ENCODE measurements at regions not wholly inside any gene's neighbourhood (a gene's known extent, or its start where the extent isn't known, plus 50 kb on each side); places are given as distances from the start of the nearest gene placed in this dataset.

DNA sequence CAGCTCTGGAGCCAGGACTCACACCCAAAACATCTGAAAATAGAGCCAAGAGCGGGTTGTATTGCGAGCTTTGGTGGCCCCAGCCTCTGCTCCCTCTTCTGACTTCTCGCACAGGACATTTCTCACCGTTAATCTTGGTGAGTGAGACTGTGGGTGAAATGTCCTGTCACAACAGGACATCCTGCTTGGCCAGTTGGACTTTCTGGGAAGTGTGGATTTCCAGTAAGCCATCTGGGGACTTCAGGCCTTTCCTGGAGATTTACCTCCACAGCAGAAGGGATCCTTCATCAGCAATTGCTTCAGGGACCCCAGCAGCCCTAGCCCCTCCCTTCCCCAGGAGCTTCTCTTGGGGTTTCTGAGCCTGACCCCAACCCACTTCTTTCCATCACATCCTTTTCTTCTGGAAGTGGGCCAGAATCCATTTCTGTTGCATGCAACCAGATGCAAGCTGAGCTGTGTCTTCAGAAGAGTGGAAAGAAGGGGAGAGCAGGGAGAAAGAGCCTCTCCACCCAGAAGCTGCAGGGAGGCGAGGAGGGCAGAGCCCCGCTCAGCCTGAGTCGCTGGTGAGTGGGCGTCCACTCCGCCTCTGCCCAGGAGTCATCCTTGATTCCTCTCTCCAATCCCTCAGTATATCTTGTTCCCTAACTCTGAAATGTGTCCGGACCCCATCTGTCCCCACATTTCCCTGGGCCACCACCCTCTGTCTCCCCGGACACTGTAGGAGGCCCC, 50.3 kb upstream of the GADD45G start:
- ChIA-PET CTCF (no interaction called here), POLR2A (no interaction called here)
- DNase-seq (ENCODE audit: extremely low spot score) = no peak
- TF ChIP-seq LEF1 (IDR thresholded peaks at IDR 0.05; ENCODE audit: borderline replicate concordance) (no peak), CTBP1 (IDR thresholded peaks at IDR 0.05; ENCODE audit: borderline replicate concordance) (no peak), NFRKB (IDR thresholded peaks at IDR 0.05) (no peak), FOXM1 (IDR thresholded peaks at IDR 0.05; ENCODE audit: borderline replicate concordance) (no peak), ZNF384 (IDR thresholded peaks at IDR 0.05) (no peak), ELF4 (IDR thresholded peaks at IDR 0.05) (no peak), SUZ12 (IDR thresholded peaks at IDR 0.05) (no peak), BHLHE40 (IDR thresholded peaks at IDR 0.05; ENCODE audit: borderline replicate concordance) (no peak), ARNT (IDR thresholded peaks at IDR 0.05) (no peak), TARDBP (IDR thresholded peaks at IDR 0.05) (no peak), FOXK2 (IDR thresholded peaks at IDR 0.05) (no peak), HDGF (IDR thresholded peaks at IDR 0.05; ENCODE audit: borderline replicate concordance) (no peak), L3MBTL2 (conservative IDR thresholded peaks at IDR 0.05) (no peak), FOXA1 (IDR thresholded peaks at IDR 0.05) (no peak), SP1 (IDR thresholded peaks at IDR 0.05) (no peak)
- TF ChIP-seq, protein P1, sequence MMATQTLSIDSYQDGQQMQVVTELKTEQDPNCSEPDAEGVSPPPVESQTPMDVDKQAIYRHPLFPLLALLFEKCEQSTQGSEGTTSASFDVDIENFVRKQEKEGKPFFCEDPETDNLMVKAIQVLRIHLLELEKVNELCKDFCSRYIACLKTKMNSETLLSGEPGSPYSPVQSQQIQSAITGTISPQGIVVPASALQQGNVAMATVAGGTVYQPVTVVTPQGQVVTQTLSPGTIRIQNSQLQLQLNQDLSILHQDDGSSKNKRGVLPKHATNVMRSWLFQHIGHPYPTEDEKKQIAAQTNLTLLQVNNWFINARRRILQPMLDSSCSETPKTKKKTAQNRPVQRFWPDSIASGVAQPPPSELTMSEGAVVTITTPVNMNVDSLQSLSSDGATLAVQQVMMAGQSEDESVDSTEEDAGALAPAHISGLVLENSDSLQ (IDR thresholded peaks at IDR 0.05) = no peak

DNA sequence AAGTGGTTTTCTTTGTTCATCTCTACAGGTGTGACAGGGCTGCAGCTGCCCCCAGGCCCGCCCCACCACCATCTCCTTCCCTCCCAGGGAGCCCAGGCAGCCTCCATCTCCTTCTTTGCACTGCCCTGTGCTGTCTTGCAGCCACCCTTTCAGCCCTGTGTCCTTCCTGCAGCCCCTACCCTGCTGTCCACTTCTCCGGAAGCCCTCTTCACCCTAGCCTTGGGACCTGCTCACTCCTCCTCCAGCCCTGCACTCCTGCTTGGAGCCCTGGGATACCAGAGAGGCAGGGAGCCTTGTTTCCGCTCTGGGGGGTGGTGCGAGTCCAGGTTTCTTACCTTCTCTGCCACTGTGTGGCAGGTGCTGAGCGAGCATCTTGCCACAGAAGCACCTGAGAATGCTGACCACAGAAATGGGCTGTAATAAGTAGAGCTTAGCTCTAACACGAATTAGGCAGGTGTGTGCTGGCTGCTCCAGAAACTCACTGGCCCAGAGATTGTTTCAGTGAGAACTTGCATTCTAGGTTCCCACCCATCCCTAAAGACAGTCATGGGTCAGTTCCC, 51.3 kb upstream of the GADD45G start:
- DNase-seq (ENCODE audit: extremely low spot score) = no peak
- POLR2A ChIA-PET = no interaction called here
- CTCF ChIA-PET = no interaction called here
- TF ChIP-seq FOXA1 (IDR thresholded peaks at IDR 0.05) (no peak), FOXM1 (IDR thresholded peaks at IDR 0.05; ENCODE audit: borderline replicate concordance) (no peak), ZNF384 (IDR thresholded peaks at IDR 0.05) (no peak), NFRKB (IDR thresholded peaks at IDR 0.05) (no peak), CTBP1 (IDR thresholded peaks at IDR 0.05; ENCODE audit: borderline replicate concordance) (no peak), ELF4 (IDR thresholded peaks at IDR 0.05) (no peak), SP1 (IDR thresholded peaks at IDR 0.05) (no peak), LEF1 (IDR thresholded peaks at IDR 0.05; ENCODE audit: borderline replicate concordance) (no peak), ARNT (IDR thresholded peaks at IDR 0.05) (no peak), BHLHE40 (IDR thresholded peaks at IDR 0.05; ENCODE audit: borderline replicate concordance) (no peak), HDGF (IDR thresholded peaks at IDR 0.05; ENCODE audit: borderline replicate concordance) (no peak), FOXK2 (IDR thresholded peaks at IDR 0.05) (no peak), SUZ12 (IDR thresholded peaks at IDR 0.05) (no peak), TARDBP (IDR thresholded peaks at IDR 0.05) (no peak), L3MBTL2 (conservative IDR thresholded peaks at IDR 0.05) (no peak)
- TF ChIP-seq, protein P1 (IDR thresholded peaks at IDR 0.05) = no peak

DNA sequence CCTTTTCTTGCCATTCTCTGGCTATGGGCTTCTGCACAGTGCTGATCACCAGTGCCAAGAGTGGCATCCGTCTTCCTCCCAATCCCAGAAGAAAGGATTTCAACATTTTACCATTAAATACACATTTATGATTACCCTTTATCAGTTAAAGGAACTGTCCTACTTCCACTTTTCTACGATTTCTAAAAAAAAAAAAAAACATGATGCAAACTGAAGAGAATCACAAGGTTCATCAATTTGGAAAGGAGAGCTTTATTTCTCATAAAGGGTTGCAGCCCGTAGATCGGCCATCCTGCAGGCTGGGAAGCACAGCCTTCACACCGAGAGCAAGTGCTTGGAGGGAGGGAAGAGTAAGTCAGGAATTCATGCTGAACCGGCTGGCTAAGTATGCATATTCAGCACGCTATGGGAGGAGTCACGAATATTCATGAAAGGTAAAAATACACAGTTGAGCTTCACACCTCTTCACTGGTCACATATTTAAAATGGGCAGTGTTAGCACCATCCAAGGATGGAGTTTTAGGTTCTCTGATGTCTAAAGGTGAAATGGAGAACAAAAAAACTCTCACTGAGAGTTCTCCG, 52.5 kb upstream of the SEMA4D start:
- ChIA-PET POLR2A (no interaction called here), CTCF (interaction anchor here (1.5 kb wide), 1 partner anchor 18 kb away, joined by 5 read pairs; no protein-coding TSS in a partner anchor)
- TF ChIP-seq FOXA1 (IDR thresholded peaks at IDR 0.05) (no peak), ARNT (IDR thresholded peaks at IDR 0.05) (no peak), ZNF384 (IDR thresholded peaks at IDR 0.05) (no peak), BHLHE40 (IDR thresholded peaks at IDR 0.05; ENCODE audit: borderline replicate concordance) (no peak), LEF1 (IDR thresholded peaks at IDR 0.05; ENCODE audit: borderline replicate concordance) (no peak), ELF4 (IDR thresholded peaks at IDR 0.05) (no peak), L3MBTL2 (conservative IDR thresholded peaks at IDR 0.05) (no peak)
- TF ChIP-seq, protein P1 (IDR thresholded peaks at IDR 0.05) = no peak
- no peak for DNase-seq (ENCODE audit: extremely low spot score)

DNA sequence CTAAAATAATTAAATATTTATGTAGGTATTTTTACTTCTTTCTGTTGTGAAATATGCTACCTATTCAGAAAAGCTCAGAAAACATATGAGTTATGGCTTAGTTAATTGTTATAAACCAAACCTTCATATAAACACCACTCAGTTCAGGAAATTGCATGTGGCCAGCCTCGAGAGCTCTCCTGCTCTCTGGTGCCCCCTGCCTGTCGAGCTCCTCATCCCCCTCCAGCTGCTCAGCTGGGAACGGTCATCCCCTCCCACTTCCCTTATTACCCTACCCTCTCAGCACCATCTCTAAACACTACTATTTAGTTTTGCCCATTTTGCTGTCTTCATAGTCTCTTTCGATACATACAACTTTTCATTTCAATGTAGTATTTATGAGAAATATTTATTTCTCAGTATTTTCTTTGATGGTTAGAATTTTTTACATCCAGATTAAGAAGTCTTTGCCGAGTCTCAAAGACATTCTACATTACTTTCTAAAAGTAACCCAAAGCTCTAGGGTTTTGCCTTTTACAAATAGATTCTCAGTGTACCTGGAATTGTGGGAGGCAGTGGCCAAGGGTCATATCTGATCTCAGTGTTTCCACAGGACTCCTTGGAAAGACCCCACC, 51.2 kb upstream of the SEMA4D start:
- TF ChIP-seq FOXM1 (IDR thresholded peaks at IDR 0.05; ENCODE audit: borderline replicate concordance) = no peak
- peak; percentile 43; the same call in 1 of the 2 replicates for TF ChIP-seq L3MBTL2 (conservative IDR thresholded peaks at IDR 0.05)
- POLR2A ChIA-PET = interaction anchor here (0.7 to 1.3 kb wide), 3 partner anchors 9 to 232 kb away, joined by 3 to 9 read pairs (median 4); partner anchors contain the start of gene SECISBP2
- DNase-seq (ENCODE audit: extremely low spot score) = peak; percentile 88
- CTCF ChIA-PET = interaction anchor here (0.9 to 2.0 kb wide), 11 partner anchors 11 to 231 kb away, joined by 3 to 8 read pairs (median 4); partner anchors contain the start of gene SECISBP2

DNA sequence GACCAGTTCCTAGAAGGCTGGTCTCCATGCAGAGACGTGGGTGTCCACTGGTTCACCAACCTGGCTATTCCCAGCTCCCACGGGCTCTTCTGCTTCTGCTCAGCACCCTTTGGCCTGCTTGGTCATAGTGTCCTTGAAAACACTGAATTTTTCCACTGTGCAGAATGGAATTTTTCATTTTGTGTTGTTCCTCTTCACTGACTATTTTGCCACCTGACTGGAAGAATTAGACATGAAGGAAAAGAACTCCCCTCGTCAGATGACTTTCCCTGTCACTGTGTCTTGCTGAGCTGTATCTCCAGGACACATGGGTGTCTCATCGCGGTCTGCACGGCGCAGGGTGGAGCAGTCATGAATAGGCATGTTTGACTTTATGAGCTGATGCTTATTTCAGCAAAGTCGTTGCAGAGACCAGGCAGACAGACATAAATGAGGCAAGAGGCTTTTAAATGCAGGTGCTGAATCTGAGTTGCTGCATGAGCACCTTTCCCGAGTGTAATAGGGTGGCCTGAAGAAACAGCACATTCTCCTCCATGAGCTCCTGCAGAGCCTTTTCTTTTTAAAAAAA, 50.2 kb upstream of the SEMA4D start:
- TF ChIP-seq TARDBP (IDR thresholded peaks at IDR 0.05) (no peak), FOXK2 (IDR thresholded peaks at IDR 0.05) (no peak), LEF1 (IDR thresholded peaks at IDR 0.05; ENCODE audit: borderline replicate concordance) (no peak), NFRKB (IDR thresholded peaks at IDR 0.05) (no peak), SP1 (IDR thresholded peaks at IDR 0.05) (no peak)
- no peak for DNase-seq (ENCODE audit: extremely low spot score)
- ChIA-PET POLR2A (interaction anchor here (0.7 to 1.3 kb wide), 3 partner anchors 10 to 231 kb away, joined by 3 to 9 read pairs (median 4); partner anchors contain the start of gene SECISBP2), CTCF (interaction anchor here (0.7 to 2.0 kb wide), 10 partner anchors 12 to 173 kb away, joined by 3 to 8 read pairs (median 4); no protein-coding TSS in a partner anchor)

Data from HEK293T (cell line).